GM18951 (cell line): ENCODE measurements at regions not wholly inside any gene's neighbourhood (a gene's known extent, or its start where the extent isn't known, plus 50 kb on each side); places are given as distances from the start of the nearest gene placed in this dataset.

Experiments used
- POLR2A ChIP-seq: IDR thresholded peaks from 4 replicates; pipeline ENCODE4 v1.6.1; 2011; ENCODE audit warnings: mild to moderate bottlenecking; ENCODE audit not compliant: insufficient read length, insufficient read depth; ENCODE audit errors: extremely low read depth
- in situ Hi-C: fragments of 300-500 bp; cut with MboI; formaldehyde crosslinking; loops from one replicate; pipeline ENCODE4 v1.12.0; 2022; ENCODE audit warnings: low sequenced_read_pairs, mixed read lengths, inconsistent platforms; ENCODE audit not compliant: unreplicated experiment

DNA sequence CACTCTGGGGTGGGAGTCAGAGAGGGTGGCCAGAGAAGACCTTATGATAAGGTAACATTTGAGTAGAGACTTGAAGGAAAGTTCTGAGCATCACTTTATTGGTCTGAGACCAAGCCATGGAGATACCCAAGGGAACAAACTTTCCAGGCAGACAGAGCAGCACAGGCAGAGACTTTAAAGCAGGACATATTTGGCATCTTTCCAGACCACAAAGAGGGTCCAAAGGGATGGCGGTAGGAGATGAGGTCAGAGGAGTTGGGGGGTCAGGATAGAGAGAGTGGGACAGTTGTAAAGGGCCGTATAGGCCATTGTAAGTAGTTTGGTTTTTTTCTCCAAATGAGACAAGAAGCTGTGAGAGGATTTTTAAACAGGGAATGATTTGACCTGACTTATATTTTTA, 344.4 kb downstream of the SEC23A start:
- TF ChIP-seq POLR2A: no peak
- in situ Hi-C loops: no loop called here

DNA sequence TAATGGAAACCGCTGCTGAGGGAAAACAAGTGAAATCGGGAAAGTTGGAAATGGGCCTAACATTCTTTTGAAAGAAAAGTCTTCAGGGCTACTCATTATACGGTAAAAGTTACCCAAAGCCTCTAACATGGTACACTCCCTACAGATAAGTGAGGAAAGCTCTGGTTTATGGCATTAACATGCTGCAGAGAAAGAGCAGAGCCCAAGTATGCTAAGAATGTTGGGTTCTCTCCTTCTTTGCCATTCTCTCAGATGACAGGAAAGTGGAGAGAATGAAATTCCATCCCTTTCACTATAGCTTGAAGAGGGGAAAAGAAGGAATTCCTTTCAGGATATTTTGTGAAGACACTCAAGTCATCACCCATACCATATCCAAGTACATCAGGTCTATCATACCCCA, 348.0 kb downstream of the SEC23A start:
- in situ Hi-C loops: no loop called here
- TF ChIP-seq POLR2A: no peak

DNA sequence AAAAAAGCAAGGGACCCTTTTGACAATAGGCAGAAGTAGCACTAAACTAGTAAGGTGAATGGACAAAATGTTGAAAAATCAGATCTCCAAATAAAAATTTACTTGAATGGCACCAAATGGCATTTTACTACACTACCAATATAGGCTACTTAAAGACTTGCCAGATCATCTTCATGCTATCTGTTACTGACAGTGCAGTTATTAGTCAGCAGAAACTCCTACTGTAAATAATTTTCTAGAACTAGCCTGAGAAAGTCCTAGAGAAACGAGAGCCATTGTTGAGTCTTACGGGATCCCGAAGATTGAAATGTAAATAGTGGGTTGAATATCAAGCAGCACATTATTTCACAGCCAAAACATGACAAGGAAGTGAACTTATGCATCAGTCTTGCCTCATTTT, 350.3 kb downstream of the SEC23A start:
- TF ChIP-seq POLR2A: no peak
- in situ Hi-C loops: no loop called here

DNA sequence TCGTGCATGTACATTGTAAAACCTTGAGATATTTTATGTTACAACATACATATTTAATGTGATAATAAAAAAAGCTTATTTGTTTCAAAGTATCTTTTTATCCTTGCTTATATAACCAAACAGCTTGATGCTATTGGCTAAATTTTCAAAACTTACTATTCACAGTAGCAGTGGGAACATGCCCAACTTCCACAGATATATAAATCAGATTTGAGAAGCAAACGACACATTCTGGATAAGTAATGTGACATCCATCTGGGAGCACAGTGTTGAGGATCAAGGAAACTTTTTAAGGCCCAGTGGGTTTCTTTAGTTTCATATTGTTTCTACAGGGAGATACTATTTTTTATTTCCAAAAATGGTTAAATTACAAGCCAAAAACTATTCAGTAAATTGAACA, 350.7 kb downstream of the SEC23A start:
- in situ Hi-C loops: no loop called here
- TF ChIP-seq POLR2A: no peak

DNA sequence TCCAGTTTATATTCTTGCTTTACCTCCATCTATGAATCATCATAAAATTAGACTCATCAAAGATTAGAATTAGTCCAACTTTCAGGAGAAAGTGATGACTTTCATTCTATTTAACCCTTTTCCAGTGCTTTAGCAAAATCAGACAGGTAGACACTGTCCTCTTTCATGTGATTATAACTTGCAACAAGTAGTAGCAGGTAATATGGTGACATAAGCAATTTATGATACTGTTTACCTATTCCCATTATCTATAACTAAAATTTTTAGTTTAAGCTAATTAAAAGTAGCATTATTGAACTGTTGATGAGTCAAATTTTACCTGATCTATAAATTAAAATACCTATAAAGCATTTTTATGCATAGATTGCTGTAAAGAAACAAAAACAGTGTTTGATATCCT, 351.6 kb downstream of the SEC23A start:
- in situ Hi-C loops: no loop called here
- TF ChIP-seq POLR2A: no peak

DNA sequence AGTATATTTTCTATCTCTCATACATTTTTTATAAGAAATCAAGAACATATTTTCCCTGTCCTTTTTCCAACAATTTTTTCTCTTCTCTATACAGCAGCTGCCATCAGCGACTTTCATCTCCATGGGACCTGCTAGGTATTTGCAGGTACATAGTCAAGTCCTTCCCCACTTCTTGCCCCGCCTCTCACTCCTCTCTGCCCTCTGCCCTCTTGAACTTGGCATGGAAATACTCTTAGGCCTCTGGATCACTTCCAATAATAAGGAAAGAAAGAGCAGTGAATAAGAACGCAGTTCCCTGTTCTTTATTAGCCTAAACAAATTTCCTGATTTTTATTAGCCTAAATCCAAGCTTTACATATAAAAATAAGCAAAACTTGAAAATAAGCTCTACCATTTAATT, 353.1 kb downstream of the SEC23A start:
- in situ Hi-C loops: loop anchor here (25.0 kb wide), 1 partner anchor 262 kb away; no protein-coding TSS in a partner anchor
- TF ChIP-seq POLR2A: no peak

DNA sequence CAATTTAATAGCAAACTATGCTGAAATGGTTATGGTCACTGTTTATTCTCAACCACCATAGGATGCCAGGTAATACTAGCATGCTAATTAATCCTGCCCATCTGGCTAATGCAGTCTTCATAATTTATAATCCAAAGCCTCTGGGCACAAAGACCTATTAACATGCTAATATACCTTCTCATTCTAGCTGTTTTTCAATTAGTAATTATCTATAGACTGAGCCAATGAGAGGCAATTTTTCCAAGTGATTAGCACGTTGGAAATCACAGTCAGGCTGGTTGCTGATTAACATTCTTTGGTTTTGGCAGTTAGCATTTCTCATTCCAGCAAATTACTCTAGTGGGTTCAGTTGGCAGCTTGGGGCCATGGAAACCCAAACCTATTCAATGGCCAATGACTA, 357.2 kb downstream of the SEC23A start:
- TF ChIP-seq POLR2A: no peak
- in situ Hi-C loops: loop anchor here (25.0 kb wide), 1 partner anchor 266 kb away; no protein-coding TSS in a partner anchor

DNA sequence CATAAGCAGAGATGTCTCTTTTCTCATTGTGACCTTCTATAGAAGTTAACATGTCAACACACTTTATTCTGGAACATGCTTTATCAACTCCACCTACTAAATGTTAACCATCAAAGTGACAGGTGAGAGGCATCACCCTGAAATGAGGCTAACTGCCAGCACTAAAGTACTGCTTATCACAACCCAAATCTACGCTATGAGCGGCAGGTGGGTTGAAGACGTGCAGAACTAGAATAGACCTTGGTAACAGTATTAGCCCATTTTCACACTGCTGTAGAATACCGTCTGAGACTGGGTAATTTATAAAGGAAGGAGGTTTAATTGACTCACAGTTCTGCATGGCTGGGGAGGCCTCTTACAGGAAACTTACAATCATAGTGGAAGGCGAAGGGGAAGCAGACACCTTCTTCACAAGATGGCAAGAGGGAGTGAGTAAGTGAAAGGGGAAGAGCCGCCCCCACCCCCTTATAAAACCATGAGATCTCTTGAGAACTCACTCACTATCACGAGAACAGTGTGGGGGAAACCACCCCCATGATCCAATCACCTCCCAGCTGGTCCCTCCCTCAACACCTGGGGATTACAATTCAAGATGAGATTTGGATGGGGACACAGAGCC, 359.0 kb downstream of the SEC23A start:
- no peak for TF ChIP-seq POLR2A
- in situ Hi-C loops: loop anchor here (25.0 kb wide), 1 partner anchor 268 kb away; no protein-coding TSS in a partner anchor

DNA sequence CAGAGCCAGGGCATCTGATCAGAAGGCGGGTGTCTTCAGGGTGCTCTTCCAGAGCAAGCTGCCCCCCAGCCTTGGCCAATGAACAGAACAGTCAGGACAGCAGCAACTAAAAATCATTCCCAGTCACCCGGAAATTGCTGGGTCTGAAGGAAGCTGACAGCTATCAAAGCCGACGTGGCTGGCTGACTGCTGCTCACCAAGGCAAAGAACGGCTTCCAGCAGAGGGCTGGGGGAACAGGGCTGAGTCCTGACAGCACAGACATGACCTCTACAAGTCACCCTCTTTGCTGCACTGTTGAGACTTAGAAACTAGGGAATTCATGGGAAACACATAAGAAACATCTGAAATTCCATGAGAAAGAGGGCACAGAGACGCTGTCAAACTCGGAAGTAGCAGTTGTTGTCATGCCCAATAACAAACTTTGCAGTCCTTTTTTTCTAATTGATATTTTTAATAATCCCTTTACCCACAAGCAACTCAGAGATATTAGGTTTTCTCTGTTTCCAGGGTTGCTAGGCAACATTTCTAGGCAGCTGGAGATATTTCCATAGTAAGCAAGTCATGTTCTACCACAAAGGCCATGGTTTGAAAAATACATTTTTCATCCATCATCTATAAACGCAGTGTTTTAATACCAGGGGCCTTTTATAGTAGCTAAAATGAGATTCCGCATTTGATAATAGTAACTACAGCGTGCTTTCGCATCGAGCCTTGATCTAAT, 365.2 kb downstream of the SEC23A start:
- in situ Hi-C loops: loop anchor here (25.0 kb wide), 1 partner anchor 274 kb away; no protein-coding TSS in a partner anchor
- TF ChIP-seq POLR2A: no peak

DNA sequence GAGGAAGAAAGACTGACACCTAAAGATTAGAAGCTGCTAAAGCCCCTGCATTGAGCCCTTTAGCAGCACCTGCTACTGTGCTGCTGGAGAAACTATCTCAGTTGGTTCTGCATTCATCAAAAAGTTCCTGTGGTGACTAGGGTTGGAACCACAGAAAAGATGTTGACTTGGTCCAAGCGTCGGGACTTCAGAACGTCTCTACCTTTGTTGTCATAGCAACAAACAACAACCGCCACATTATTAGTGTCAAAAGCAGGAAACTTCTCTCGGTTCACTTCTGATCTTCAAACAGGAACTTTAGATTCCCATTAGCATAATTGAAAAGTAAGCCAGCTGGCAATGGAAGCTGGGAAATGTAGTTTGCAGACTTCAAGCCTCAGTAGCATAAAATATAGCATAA, 368.0 kb downstream of the SEC23A start:
- in situ Hi-C loops: loop anchor here (25.0 kb wide), 1 partner anchor 277 kb away; no protein-coding TSS in a partner anchor
- TF ChIP-seq POLR2A: no peak

DNA sequence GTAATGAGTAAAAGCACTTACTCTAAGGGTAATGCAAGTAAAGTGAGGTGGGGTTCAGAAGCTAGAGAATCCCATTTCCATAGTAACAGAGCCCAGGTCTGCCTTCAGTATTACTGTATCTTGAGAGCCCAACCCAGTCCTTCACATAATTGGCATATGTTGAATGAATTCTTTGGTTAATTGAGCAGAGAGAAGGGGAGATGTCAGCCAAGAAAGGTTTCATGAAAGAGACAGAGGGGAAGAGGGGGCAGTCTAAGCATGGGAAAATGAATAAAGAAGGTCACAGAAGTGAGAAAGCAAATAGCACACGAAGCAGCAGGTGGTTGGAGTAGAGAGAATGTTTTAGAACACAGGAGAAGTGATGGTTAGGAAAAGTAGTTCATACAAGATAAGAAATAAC, 371.1 kb downstream of the SEC23A start:
- TF ChIP-seq POLR2A: no peak
- in situ Hi-C loops: loop anchor here (25.0 kb wide), 1 partner anchor 280 kb away; no protein-coding TSS in a partner anchor

DNA sequence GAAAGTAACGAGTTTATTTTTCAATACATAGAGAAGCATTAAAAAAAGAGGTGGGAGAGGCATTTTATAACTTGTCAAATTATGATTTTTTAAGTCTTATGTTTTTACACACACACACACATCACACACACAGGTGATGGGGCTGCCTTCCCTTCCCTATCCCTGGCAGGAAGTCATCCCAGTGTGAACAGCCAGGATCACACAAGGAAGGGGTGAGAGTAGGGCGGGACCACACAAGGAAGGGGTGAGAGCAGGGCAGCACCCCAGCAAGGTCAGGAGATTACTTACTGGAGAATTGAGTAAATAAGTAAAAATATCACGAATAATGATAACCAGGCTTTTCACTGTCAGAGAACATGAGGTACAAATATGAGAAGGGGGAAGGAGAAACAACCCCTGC, 372.6 kb downstream of the SEC23A start:
- in situ Hi-C loops: loop anchor here (25.0 kb wide), 1 partner anchor 282 kb away; no protein-coding TSS in a partner anchor
- no peak for TF ChIP-seq POLR2A

DNA sequence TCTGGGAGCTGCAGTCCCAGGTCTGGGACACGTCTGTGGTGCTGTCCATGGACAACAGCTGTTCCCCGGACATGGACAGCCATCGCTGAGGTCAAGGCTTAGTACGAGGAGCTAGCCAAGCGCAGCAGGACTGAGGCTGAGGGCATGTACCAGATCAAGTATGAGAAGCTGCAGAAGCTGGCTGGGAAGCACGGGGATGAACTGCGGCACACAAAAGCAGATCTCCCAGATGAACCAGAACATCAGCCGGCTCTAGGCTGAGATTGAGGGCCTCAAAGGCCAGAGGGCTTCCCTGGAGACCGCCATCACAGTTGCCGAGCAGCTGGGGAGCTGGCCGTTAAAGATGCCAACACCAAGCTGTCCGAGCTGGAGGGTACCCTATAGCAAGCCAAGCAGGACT, 375.3 kb downstream of the SEC23A start:
- in situ Hi-C loops: loop anchor here (25.0 kb wide), 1 partner anchor 285 kb away; no protein-coding TSS in a partner anchor
- TF ChIP-seq POLR2A: no peak

DNA sequence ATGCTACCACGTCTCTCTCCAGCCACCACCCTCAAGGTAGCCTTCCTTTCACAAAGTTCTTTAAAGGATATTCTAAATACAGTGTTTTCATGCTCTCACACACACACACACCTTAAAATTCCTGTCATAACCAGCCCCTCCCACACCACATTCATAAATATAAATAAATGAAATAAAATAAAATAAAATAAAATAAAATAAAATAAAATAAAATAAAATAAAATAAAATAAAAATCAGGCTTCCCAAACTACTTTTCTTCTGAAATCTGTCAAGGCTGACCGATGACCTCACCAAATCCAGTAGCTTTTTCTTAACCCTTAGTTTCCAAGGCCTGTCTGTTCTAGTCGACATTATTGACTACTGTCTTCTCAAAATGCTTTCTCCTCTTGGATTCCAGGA, 378.4 kb downstream of the SEC23A start:
- in situ Hi-C loops: loop anchor here (25.0 kb wide), 1 partner anchor 288 kb away; no protein-coding TSS in a partner anchor
- no peak for TF ChIP-seq POLR2A
